GM23338 (cell line): ENCODE measurements at regions not wholly inside any gene's neighbourhood (a gene's known extent, or its start where the extent isn't known, plus 50 kb on each side); places are given as distances from the start of the nearest gene placed in this dataset.

ENCODE experiments used
- CREB1 ChIP-seq: fragments of 250-450 bp; sonication (Bioruptor Pico); IDR thresholded peaks from 2 replicates; pipeline ENCODE4 v1.5.0; 2020; ENCODE audit warnings: low read depth, mild to moderate bottlenecking, moderate library complexity
- ETS1 ChIP-seq: IDR thresholded peaks from 2 replicates; pipeline ENCODE4 v1.6.1; 2016; ENCODE audit warnings: antibody characterized with exemption
- EZH2 ChIP-seq: fragments of 200-600 bp; sonication (generic); IDR thresholded peaks from one replicate; pipeline ENCODE4 v1.8.0; 2017; ENCODE audit warnings: antibody characterized with exemption, mild to moderate bottlenecking, low read depth; ENCODE audit not compliant: unreplicated experiment
- EZH2phosphoT487 ChIP-seq: fragments of 200-600 bp; sonication (generic); IDR thresholded peaks from one replicate; pipeline ENCODE4 v1.8.1; 2018; ENCODE audit warnings: antibody characterized with exemption; ENCODE audit not compliant: unreplicated experiment
- POLR2AphosphoS5 ChIP-seq: IDR thresholded peaks from 2 replicates; pipeline ENCODE4 v1.6.1; 2016; ENCODE audit warnings: antibody characterized with exemption, low read depth
- REST ChIP-seq: IDR thresholded peaks from one replicate; pipeline ENCODE4 v1.6.1; 2018; ENCODE audit warnings: antibody characterized with exemption; ENCODE audit not compliant: unreplicated experiment
- STAT1 ChIP-seq: IDR thresholded peaks from one replicate; pipeline ENCODE4 v1.6.1; 2016; ENCODE audit warnings: antibody characterized with exemption; ENCODE audit not compliant: unreplicated experiment
- ZNF114 ChIP-seq: fragments of 250-450 bp; sonication (Bioruptor Pico); IDR thresholded peaks from 2 replicates; pipeline ENCODE4 v1.5.0; 2020; ENCODE audit warnings: mild to moderate bottlenecking, moderate library complexity
- ZNF331 ChIP-seq: fragments of 250-450 bp; sonication (Bioruptor Pico); IDR thresholded peaks from 2 replicates; pipeline ENCODE4 v1.5.0; 2020; ENCODE audit warnings: low read depth, mild to moderate bottlenecking, moderate library complexity
- TF ChIP-seq, protein P1 (sequence below), 2 experiments: fragments of 200-600 bp in 1 of 2; sonication (generic) in 1 of 2; conservative IDR thresholded peaks; 2 replicates each; pipeline versions ENCODE4 v1.5.1 to v1.6.1; 2016 to 2017; ENCODE audit warnings: antibody characterized with exemption in 2 of 2, low read depth in 2 of 2, mild to moderate bottlenecking in 2 of 2, moderate library complexity in 1 of 2

DNA sequence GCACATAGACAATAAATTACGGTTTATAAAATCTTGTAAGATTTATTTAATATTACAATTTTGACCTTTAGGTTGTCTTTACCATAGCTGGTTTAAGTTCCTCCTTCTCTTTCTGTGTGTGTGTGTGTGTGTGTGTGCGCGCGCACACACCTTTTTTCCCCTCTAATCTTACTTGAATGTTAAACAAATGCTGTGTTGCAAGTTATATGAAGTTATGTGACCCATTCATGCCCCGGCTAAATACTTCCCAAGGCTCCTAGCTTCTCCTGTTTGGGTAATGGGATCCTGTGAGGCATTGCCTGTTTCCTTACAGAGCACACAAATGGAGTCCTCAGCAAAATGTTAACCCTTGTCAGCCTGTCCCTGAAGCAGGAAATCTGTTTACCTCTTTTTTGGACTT is 125.6 kb upstream of the ZNF608 start:
- no peak for TF ChIP-seq EZH2
- TF ChIP-seq REST, result no peak
- TF ChIP-seq, protein P1, sequence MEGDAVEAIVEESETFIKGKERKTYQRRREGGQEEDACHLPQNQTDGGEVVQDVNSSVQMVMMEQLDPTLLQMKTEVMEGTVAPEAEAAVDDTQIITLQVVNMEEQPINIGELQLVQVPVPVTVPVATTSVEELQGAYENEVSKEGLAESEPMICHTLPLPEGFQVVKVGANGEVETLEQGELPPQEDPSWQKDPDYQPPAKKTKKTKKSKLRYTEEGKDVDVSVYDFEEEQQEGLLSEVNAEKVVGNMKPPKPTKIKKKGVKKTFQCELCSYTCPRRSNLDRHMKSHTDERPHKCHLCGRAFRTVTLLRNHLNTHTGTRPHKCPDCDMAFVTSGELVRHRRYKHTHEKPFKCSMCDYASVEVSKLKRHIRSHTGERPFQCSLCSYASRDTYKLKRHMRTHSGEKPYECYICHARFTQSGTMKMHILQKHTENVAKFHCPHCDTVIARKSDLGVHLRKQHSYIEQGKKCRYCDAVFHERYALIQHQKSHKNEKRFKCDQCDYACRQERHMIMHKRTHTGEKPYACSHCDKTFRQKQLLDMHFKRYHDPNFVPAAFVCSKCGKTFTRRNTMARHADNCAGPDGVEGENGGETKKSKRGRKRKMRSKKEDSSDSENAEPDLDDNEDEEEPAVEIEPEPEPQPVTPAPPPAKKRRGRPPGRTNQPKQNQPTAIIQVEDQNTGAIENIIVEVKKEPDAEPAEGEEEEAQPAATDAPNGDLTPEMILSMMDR (conservative IDR thresholded peaks at IDR 0.05; ENCODE audit: low read depth in 2 of 2), result no peak
- TF ChIP-seq EZH2phosphoT487, result no peak
- TF ChIP-seq CREB1 (CRISPR knock-in tag), result no peak
- no peak for TF ChIP-seq POLR2AphosphoS5
- no peak for TF ChIP-seq ZNF114
- no peak for TF ChIP-seq STAT1
- no peak for TF ChIP-seq ETS1
- TF ChIP-seq ZNF331 (CRISPR knock-in tag), result no peak
